PFSK-1 (cell line): ENCODE measurements at regions not wholly inside any gene's neighbourhood (a gene's known extent, or its start where the extent isn't known, plus 50 kb on each side); places are given as distances from the start of the nearest gene placed in this dataset.

Experiments
- FOXP2 ChIP-seq: optimal IDR thresholded peaks from 2 replicates; pipeline ENCODE3; 2011; ENCODE audit warnings: borderline replicate concordance, control low read depth, inconsistent platforms; ENCODE audit not compliant: insufficient read depth; ENCODE audit errors: extremely low read length, extremely low read depth
- POLR2AphosphoS5 ChIP-seq: IDR thresholded peaks from 2 replicates; pipeline ENCODE4 v1.6.1; 2012; ENCODE audit warnings: low read depth, mild to moderate bottlenecking, control low read depth, low read length, moderate library complexity
- SIN3A ChIP-seq: IDR thresholded peaks from 2 replicates; pipeline ENCODE4 v1.6.1; 2012; ENCODE audit warnings: mild to moderate bottlenecking, low read length, moderate library complexity, borderline replicate concordance; ENCODE audit not compliant: insufficient read depth
- TAF1 ChIP-seq: IDR thresholded peaks from 2 replicates; pipeline ENCODE4 v1.6.1; 2012; ENCODE audit warnings: low read length, control low read depth, borderline replicate concordance; ENCODE audit not compliant: insufficient read depth
- TF ChIP-seq, protein P1 (sequence below), 2 experiments: IDR thresholded peaks; 2 replicates each; pipeline versions ENCODE4 v1.6.1 to v1.8.0; 2011 to 2012; ENCODE audit warnings: low read depth in 2 of 2, low read length in 2 of 2, control low read depth in 1 of 2, inconsistent platforms in 1 of 2, mild to moderate bottlenecking in 1 of 2, moderate library complexity in 1 of 2; ENCODE audit not compliant: insufficient read depth in 1 of 2

DNA sequence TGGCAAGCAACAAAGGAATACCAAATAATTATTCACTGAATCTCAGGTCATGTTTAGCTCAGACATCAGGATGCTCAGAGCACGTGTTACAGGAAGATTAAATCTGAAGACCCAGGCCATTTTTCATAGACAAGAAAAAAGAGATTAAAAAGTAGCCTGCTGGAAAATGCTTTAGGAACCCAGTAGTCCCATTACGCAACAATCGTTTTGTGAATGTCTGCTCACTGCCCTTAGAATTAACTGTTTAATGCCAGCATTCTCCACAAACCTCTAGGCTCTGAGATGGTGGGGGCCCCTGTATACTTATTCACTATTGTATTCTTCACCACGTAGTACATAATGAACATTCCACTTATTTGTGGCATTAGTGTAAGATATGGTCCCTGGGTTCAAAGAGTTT is 154.6 kb upstream of the NYAP2 start:
- TF ChIP-seq, protein P1, sequence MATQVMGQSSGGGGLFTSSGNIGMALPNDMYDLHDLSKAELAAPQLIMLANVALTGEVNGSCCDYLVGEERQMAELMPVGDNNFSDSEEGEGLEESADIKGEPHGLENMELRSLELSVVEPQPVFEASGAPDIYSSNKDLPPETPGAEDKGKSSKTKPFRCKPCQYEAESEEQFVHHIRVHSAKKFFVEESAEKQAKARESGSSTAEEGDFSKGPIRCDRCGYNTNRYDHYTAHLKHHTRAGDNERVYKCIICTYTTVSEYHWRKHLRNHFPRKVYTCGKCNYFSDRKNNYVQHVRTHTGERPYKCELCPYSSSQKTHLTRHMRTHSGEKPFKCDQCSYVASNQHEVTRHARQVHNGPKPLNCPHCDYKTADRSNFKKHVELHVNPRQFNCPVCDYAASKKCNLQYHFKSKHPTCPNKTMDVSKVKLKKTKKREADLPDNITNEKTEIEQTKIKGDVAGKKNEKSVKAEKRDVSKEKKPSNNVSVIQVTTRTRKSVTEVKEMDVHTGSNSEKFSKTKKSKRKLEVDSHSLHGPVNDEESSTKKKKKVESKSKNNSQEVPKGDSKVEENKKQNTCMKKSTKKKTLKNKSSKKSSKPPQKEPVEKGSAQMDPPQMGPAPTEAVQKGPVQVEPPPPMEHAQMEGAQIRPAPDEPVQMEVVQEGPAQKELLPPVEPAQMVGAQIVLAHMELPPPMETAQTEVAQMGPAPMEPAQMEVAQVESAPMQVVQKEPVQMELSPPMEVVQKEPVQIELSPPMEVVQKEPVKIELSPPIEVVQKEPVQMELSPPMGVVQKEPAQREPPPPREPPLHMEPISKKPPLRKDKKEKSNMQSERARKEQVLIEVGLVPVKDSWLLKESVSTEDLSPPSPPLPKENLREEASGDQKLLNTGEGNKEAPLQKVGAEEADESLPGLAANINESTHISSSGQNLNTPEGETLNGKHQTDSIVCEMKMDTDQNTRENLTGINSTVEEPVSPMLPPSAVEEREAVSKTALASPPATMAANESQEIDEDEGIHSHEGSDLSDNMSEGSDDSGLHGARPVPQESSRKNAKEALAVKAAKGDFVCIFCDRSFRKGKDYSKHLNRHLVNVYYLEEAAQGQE (IDR thresholded peaks at IDR 0.05; ENCODE audit: insufficient read depth in 1 of 2, low read depth in 2 of 2, low read length in 2 of 2) = no peak
- TF ChIP-seq FOXP2 (no peak), SIN3A (no peak), POLR2AphosphoS5 (no peak), TAF1 (no peak)

GRCh38 chr2:225236769-225237323 is 162.7 kb upstream of the NYAP2 start:
- TF ChIP-seq FOXP2 = no peak
- TF ChIP-seq TAF1 = no peak
- TF ChIP-seq, protein P1 (IDR thresholded peaks at IDR 0.05; ENCODE audit: insufficient read depth in 1 of 2, low read depth in 2 of 2, low read length in 2 of 2) = no peak
- TF ChIP-seq POLR2AphosphoS5 = no peak
- TF ChIP-seq SIN3A = no peak

- TF ChIP-seq SIN3A (no peak), FOXP2 (no peak), TAF1 (no peak)
- TF ChIP-seq, protein P1 (IDR thresholded peaks at IDR 0.05; ENCODE audit: insufficient read depth in 1 of 2, low read depth in 2 of 2, low read length in 2 of 2) = no peak
Observed at GRCh38 chr2:225233234-225233633, 166.3 kb upstream of the NYAP2 start.

- no peak for TF ChIP-seq SIN3A
- TF ChIP-seq FOXP2 = no peak
- TF ChIP-seq TAF1 = no peak
- TF ChIP-seq POLR2AphosphoS5 = no peak
- TF ChIP-seq, protein P1 (IDR thresholded peaks at IDR 0.05; ENCODE audit: insufficient read depth in 1 of 2, low read depth in 2 of 2, low read length in 2 of 2) = no peak
Observed at GRCh38 chr2:225231900-225232299, 167.6 kb upstream of the NYAP2 start.

DNA sequence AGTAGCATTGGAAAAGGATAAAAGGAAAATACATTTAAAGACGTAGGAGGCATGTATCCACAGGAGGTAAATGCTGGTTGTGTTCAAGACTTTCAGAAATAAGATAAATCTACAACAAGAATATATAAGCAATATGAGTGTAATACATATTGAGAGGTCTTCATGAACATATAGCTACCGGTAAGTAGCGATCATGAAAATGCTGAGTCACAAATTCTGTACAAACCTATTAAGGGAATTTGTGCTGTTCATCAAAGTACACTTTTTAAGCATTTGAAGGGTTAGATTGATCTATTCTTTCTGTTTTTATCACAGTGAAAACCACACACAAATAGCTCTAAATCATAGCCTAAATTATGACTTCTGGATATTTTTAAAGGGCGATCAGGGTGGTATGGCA is 173.1 kb upstream of the NYAP2 start:
- TF ChIP-seq SIN3A (no peak), FOXP2 (no peak)
- TF ChIP-seq, protein P1 (IDR thresholded peaks at IDR 0.05; ENCODE audit: insufficient read depth in 1 of 2, low read depth in 2 of 2, low read length in 2 of 2) = no peak
